DND-41 (cell line): ENCODE measurements at regions not wholly inside any gene's neighbourhood (a gene's known extent, or its start where the extent isn't known, plus 50 kb on each side); places are given as distances from the start of the nearest gene placed in this dataset.

ENCODE experiments used
- ATAC-seq: fragments of 200-7000 bp; cut with Tn5 transposase; 3 replicates; pipeline ENCODE4 v1.9.1; 2021; ENCODE audit warnings: low read depth; ENCODE audit not compliant: insufficient read depth
- DNase-seq: peaks from one replicate; pipeline ENCODE4 v3.0.0-alpha.2; 2020
- H2AFZ ChIP-seq: 2 replicates; pipeline ENCODE4 v1.6.0; 2012; ENCODE audit warnings: low read depth, low read length
- H3K27ac ChIP-seq: 2 replicates; pipeline ENCODE4 v1.5.1; 2012; ENCODE audit warnings: low read length, inconsistent platforms
- H3K27me3 ChIP-seq: fragments of 200-600 bp; sonication (generic); 2 replicates; pipeline ENCODE4 v1.6.0; 2012; ENCODE audit warnings: low read length, mild to moderate bottlenecking, inconsistent platforms; ENCODE audit not compliant: insufficient read depth, poor library complexity
- H3K36me3 ChIP-seq: 2 replicates; pipeline ENCODE4 v1.5.1; 2012; ENCODE audit warnings: low read length, inconsistent platforms; ENCODE audit not compliant: insufficient read depth
- H3K4me1 ChIP-seq: 2 replicates; pipeline ENCODE4 v1.5.1; 2012; ENCODE audit warnings: mild to moderate bottlenecking, low read length; ENCODE audit not compliant: insufficient read depth
- H3K4me2 ChIP-seq: 2 replicates; pipeline ENCODE4 v1.6.0; 2012; ENCODE audit warnings: mild to moderate bottlenecking, moderate library complexity, low read length, inconsistent platforms; ENCODE audit not compliant: insufficient read depth
- H3K4me3 ChIP-seq, 2 experiments: fragments of 200-600 bp in 1 of 2; shearing (Covaris generic) in 1 of 2; 2 replicates each; pipeline ENCODE4 v1.5.1; 2012 to 2016; ENCODE audit warnings: inconsistent platforms in 2 of 2, low read length in 2 of 2, mild to moderate bottlenecking in 2 of 2, low read depth in 1 of 2, moderate library complexity in 1 of 2
- H3K79me2 ChIP-seq: 2 replicates; pipeline ENCODE4 v1.6.0; 2012; ENCODE audit warnings: low read length, inconsistent platforms; ENCODE audit not compliant: insufficient read depth
- H3K9ac ChIP-seq: 2 replicates; pipeline ENCODE4 v1.6.0; 2012; ENCODE audit warnings: low read depth, mild to moderate bottlenecking, inconsistent platforms, low read length, moderate library complexity
- H3K9me3 ChIP-seq: 2 replicates; pipeline ENCODE4 v1.5.1; 2012; ENCODE audit warnings: low read length, moderate library complexity, mild to moderate bottlenecking, inconsistent platforms; ENCODE audit not compliant: insufficient read depth, severe bottlenecking
- H4K20me1 ChIP-seq: 2 replicates; pipeline ENCODE4 v1.6.0; 2012; ENCODE audit warnings: low read length; ENCODE audit not compliant: insufficient read depth
- CTCF ChIP-seq: IDR thresholded peaks from 2 replicates; pipeline ENCODE4 v1.5.1; 2012; ENCODE audit warnings: borderline replicate concordance, low read length, moderate library complexity, mild to moderate bottlenecking; ENCODE audit not compliant: poor library complexity, severe bottlenecking; ENCODE audit errors: extremely low read depth
- EZH2 ChIP-seq: IDR thresholded peaks from 3 replicates; pipeline ENCODE4 v1.6.1; 2012; ENCODE audit warnings: borderline replicate concordance, low read depth, mild to moderate bottlenecking, moderate library complexity, low read length, inconsistent platforms; ENCODE audit not compliant: severe bottlenecking

GRCh38 chr6:145360865-145361264, 374.5 kb downstream of the EPM2A start:
- no peak overlapping the region for H2AFZ ChIP-seq
- no peak overlapping the region for H3K27ac ChIP-seq
- ATAC-seq (no peak), DNase-seq (no peak)
- no peaks in the 10 kb centered on the region for H3K9me3 ChIP-seq
- H3K4me1 ChIP-seq: no peaks in the 10 kb centered on the region
- H3K4me2 ChIP-seq: no peak overlapping the region
- H3K9ac ChIP-seq: no peak overlapping the region
- no peak overlapping the region for H3K4me3 ChIP-seq
- H3K36me3 ChIP-seq: no peaks in the 10 kb centered on the region
- no peak for TF ChIP-seq EZH2
- TF ChIP-seq CTCF: no peak
- no peaks in the 10 kb centered on the region for H4K20me1 ChIP-seq
- H3K79me2 ChIP-seq: no peaks in the 10 kb centered on the region
- no peaks in the 10 kb centered on the region for H3K27me3 ChIP-seq

- Histone ChIP-seq H4K20me1 (no peaks in the 10 kb centered on the region), H2AFZ (no peak overlapping the region), H3K4me2 (no peak overlapping the region), H3K79me2 (no peaks in the 10 kb centered on the region), H3K9me3 (no peaks in the 10 kb centered on the region), H3K4me3 (no peak overlapping the region), H3K27me3 (no peaks in the 10 kb centered on the region), H3K9ac (no peak overlapping the region), H3K4me1 (no peaks in the 10 kb centered on the region), H3K36me3 (no peaks in the 10 kb centered on the region), H3K27ac (no peak overlapping the region)
- no peak for TF ChIP-seq CTCF
- no peak for TF ChIP-seq EZH2
- ATAC-seq: no peak
- DNase-seq: no peak
Measured at GRCh38 chr6:145367149-145367548, 368.2 kb downstream of the EPM2A start.

GRCh38 chr6:145368075-145368474, 367.2 kb downstream of the EPM2A start:
- Histone ChIP-seq H3K4me3 (no peak overlapping the region), H3K4me1 (no peaks in the 10 kb centered on the region), H3K36me3 (no peaks in the 10 kb centered on the region), H3K9me3 (no peaks in the 10 kb centered on the region), H3K27me3 (peaks cover 2% of the 10 kb centered on the region), H4K20me1 (no peaks in the 10 kb centered on the region), H3K4me2 (no peak overlapping the region), H3K79me2 (no peaks in the 10 kb centered on the region), H3K9ac (no peak overlapping the region), H3K27ac (no peak overlapping the region), H2AFZ (no peak overlapping the region)
- TF ChIP-seq CTCF (no peak), EZH2 (no peak)
- no peak for DNase-seq
- ATAC-seq: no peak

- TF ChIP-seq CTCF: no peak
- no peak for TF ChIP-seq EZH2
- H3K9me3 ChIP-seq: no peaks in the 10 kb centered on the region
- H3K27me3 ChIP-seq: peaks cover 2% of the 10 kb centered on the region
- H3K4me2 ChIP-seq: no peak overlapping the region
- no peaks in the 10 kb centered on the region for H3K79me2 ChIP-seq
- H3K9ac ChIP-seq: no peak overlapping the region
- ATAC-seq (no peak), DNase-seq (no peak)
- no peak overlapping the region for H3K4me3 ChIP-seq
- no peak overlapping the region for H3K27ac ChIP-seq
- H4K20me1 ChIP-seq: no peaks in the 10 kb centered on the region
- H3K36me3 ChIP-seq: no peaks in the 10 kb centered on the region
- H2AFZ ChIP-seq: no peak overlapping the region
- H3K4me1 ChIP-seq: no peaks in the 10 kb centered on the region
Measured at GRCh38 chr6:145370559-145370958, 364.8 kb downstream of the EPM2A start.
